ENCODE measurements at regions not wholly inside any gene's neighbourhood (a gene's known extent, or its start where the extent isn't known, plus 50 kb on each side); places are given as distances from the start of the nearest gene placed in this dataset.

GRCh38 chr18:4870177-4870773 is 326.8 kb downstream of the AKAIN1 start:
- 66 to 74% methylated on average over 4 of the region's 4 CpGs for WGBS, 2 donors (ENCODE audit: low coverage in 1 of 2)
- Histone ChIP-seq H3K27me3 (no peaks in the 10 kb centered on the region), H3K27ac (no peak overlapping the region), H3K4me3 (no peak overlapping the region), H3K36me3 (no peaks in the 10 kb centered on the region), H3K4me1 (no peaks in the 10 kb centered on the region), H3K9me3 (peaks cover 0 to 17% (median 0%) of the 10 kb centered on the region in 3 donors)
- no peak for ATAC-seq
- TF ChIP-seq CTCF (IDR thresholded peaks at IDR 0.05) (no peak), EP300 (IDR thresholded peaks at IDR 0.05) (no peak), POLR2AphosphoS5 (IDR thresholded peaks at IDR 0.05) (no peak), POLR2A (IDR thresholded peaks at IDR 0.05) (no peak)

- Histone ChIP-seq H3K4me3 (no peak overlapping the region), H3K36me3 (no peaks in the 10 kb centered on the region), H3K4me1 (no peaks in the 10 kb centered on the region), H3K9me3 (peaks cover 0 to 17% (median 0%) of the 10 kb centered on the region in 3 donors), H3K27me3 (no peaks in the 10 kb centered on the region), H3K27ac (no peak overlapping the region)
- 60 to 70% methylated on average over 1 to 3 of the region's 3 CpGs for WGBS, 2 donors (ENCODE audit: low coverage in 1 of 2)
- TF ChIP-seq POLR2A (IDR thresholded peaks at IDR 0.05) (no peak), CTCF (IDR thresholded peaks at IDR 0.05) (no peak), POLR2AphosphoS5 (IDR thresholded peaks at IDR 0.05) (no peak), EP300 (IDR thresholded peaks at IDR 0.05) (no peak)
- ATAC-seq: no peak
Measured at GRCh38 chr18:4869155-4869554, 327.9 kb downstream of the AKAIN1 start.

- H3K27me3 ChIP-seq: no peaks in the 10 kb centered on the region
- no peaks in the 10 kb centered on the region for H3K4me1 ChIP-seq
- 59 to 69% methylated on average over 3 of the region's 3 CpGs for WGBS, 2 donors (ENCODE audit: low coverage in 1 of 2)
- no peak for TF ChIP-seq EP300 (IDR thresholded peaks at IDR 0.05)
- no peak for TF ChIP-seq POLR2A (IDR thresholded peaks at IDR 0.05)
- no peak for TF ChIP-seq POLR2AphosphoS5 (IDR thresholded peaks at IDR 0.05)
- no peak for TF ChIP-seq CTCF (IDR thresholded peaks at IDR 0.05)
- no peak overlapping the region for H3K4me3 ChIP-seq
- no peaks in the 10 kb centered on the region for H3K9me3 ChIP-seq
- ATAC-seq: no peak
- H3K27ac ChIP-seq: no peak overlapping the region
- H3K36me3 ChIP-seq: no peaks in the 10 kb centered on the region
Measured at GRCh38 chr18:4858379-4859127, 338.5 kb downstream of the AKAIN1 start.

- no peaks in the 10 kb centered on the region for H3K27me3 ChIP-seq
- 50 to 75% methylated on average over 1 of the region's 1 CpG for WGBS, 2 donors (ENCODE audit: low coverage in 1 of 2)
- no peaks in the 10 kb centered on the region for H3K9me3 ChIP-seq
- H3K36me3 ChIP-seq: no peaks in the 10 kb centered on the region
- H3K4me1 ChIP-seq: no peaks in the 10 kb centered on the region
- H3K4me3 ChIP-seq: no peak overlapping the region
- ATAC-seq: no peak
- TF ChIP-seq POLR2AphosphoS5 (IDR thresholded peaks at IDR 0.05): no peak
- no peak for TF ChIP-seq POLR2A (IDR thresholded peaks at IDR 0.05)
- TF ChIP-seq CTCF (IDR thresholded peaks at IDR 0.05): no peak
- TF ChIP-seq EP300 (IDR thresholded peaks at IDR 0.05): no peak
- no peak overlapping the region for H3K27ac ChIP-seq
Measured at GRCh38 chr18:4854671-4855070, 342.4 kb downstream of the AKAIN1 start.
